Activated T-cell treated with anti-CD3 and anti-CD28 coated beads for 24 hours (primary cell): ENCODE measurements at regions not wholly inside any gene's neighbourhood (a gene's known extent, or its start where the extent isn't known, plus 50 kb on each side); places are given as distances from the start of the nearest gene placed in this dataset.

ENCODE experiments used
- DNase-seq: peaks from one replicate; pipeline ENCODE4 v3.0.0-alpha.2; 2020; ENCODE audit warnings: low read depth

GRCh38 chr2:67462738-67463496 is 65.8 kb downstream of the ETAA1 start:
- DNase-seq: no peak

GRCh38 chr2:67463810-67464209 is 66.7 kb downstream of the ETAA1 start:
- no peak for DNase-seq

- DNase-seq: no peak
These were observed 68.5 kb downstream of the ETAA1 start for GRCh38 chr2:67465623-67466022.

GRCh38 chr2:67466734-67467133 is 69.6 kb downstream of the ETAA1 start:
- no peak for DNase-seq

- DNase-seq: no peak
These were observed 74.5 kb downstream of the ETAA1 start for GRCh38 chr2:67471681-67472080.

- no peak for DNase-seq
These were observed 80.0 kb downstream of the ETAA1 start for GRCh38 chr2:67476809-67477790.

GRCh38 chr2:67479261-67479660 is 82.1 kb downstream of the ETAA1 start:
- DNase-seq: no peak

GRCh38 chr2:67485431-67485830 is 88.3 kb downstream of the ETAA1 start:
- DNase-seq: no peak

- no peak for DNase-seq
These were observed 89.1 kb downstream of the ETAA1 start for GRCh38 chr2:67486041-67486796.

GRCh38 chr2:67487993-67488392 is 90.9 kb downstream of the ETAA1 start:
- DNase-seq: no peak

- no peak for DNase-seq
These were observed 92.3 kb downstream of the ETAA1 start for GRCh38 chr2:67489396-67489795.

- no peak for DNase-seq
These were observed 101.8 kb downstream of the ETAA1 start for GRCh38 chr2:67498931-67499330.

GRCh38 chr2:67499989-67500388 is 102.9 kb downstream of the ETAA1 start:
- DNase-seq: no peak

- DNase-seq: no peak
These were observed 103.4 kb downstream of the ETAA1 start for GRCh38 chr2:67500541-67500940.

- no peak for DNase-seq
These were observed 105.4 kb downstream of the ETAA1 start for GRCh38 chr2:67502346-67503065.

- no peak for DNase-seq
These were observed 106.1 kb downstream of the ETAA1 start for GRCh38 chr2:67503066-67503795.

- DNase-seq: no peak
These were observed 113.6 kb downstream of the ETAA1 start for GRCh38 chr2:67510745-67511144.

GRCh38 chr2:67514515-67514914 is 117.4 kb downstream of the ETAA1 start:
- DNase-seq: no peak

- no peak for DNase-seq
These were observed 117.9 kb downstream of the ETAA1 start for GRCh38 chr2:67515056-67515455.

GRCh38 chr2:67515538-67515937 is 118.4 kb downstream of the ETAA1 start:
- DNase-seq: no peak

- no peak for DNase-seq
These were observed 119.2 kb downstream of the ETAA1 start for GRCh38 chr2:67516362-67516761.
